Keratinocyte (primary cell): ENCODE measurements at regions not wholly inside any gene's neighbourhood (a gene's known extent, or its start where the extent isn't known, plus 50 kb on each side); places are given as distances from the start of the nearest gene placed in this dataset.

ENCODE experiments used
- DNase-seq: peaks from one replicate; pipeline ENCODE4 v3.0.0-alpha.2; 2011; ENCODE audit warnings: low read depth, missing footprints, low spot score
- FAIRE-seq: peaks from 2 replicates; lab custom pipeline; 2011; peaks lifted over from hg19 to GRCh38; lab: Jason Lieb, UNC
- H2AFZ ChIP-seq: 2 replicates; pipeline ENCODE4 v1.6.0; 2012; ENCODE audit warnings: low read length, control low read depth, inconsistent platforms; ENCODE audit not compliant: control insufficient read depth
- H3K27ac ChIP-seq: 2 replicates; pipeline ENCODE4 v1.5.1; 2011; ENCODE audit warnings: low read length; ENCODE audit not compliant: control insufficient read depth, insufficient read depth
- H3K27me3 ChIP-seq: 3 replicates; pipeline ENCODE4 v1.6.0; 2011; ENCODE audit warnings: low read length; ENCODE audit not compliant: control insufficient read depth, insufficient read depth; ENCODE audit errors: extremely low read depth
- H3K36me3 ChIP-seq, 2 experiments: 2 replicates in 1 of 2; 3 replicates in 1 of 2; pipeline ENCODE4 v1.5.1; 2011; ENCODE audit warnings: low read length in 2 of 2, mild to moderate bottlenecking in 1 of 2; ENCODE audit not compliant: control insufficient read depth in 2 of 2, insufficient read depth in 2 of 2; ENCODE audit errors: extremely low read depth in 1 of 2
- H3K4me1 ChIP-seq: 3 replicates; pipeline ENCODE4 v1.5.1; 2011; ENCODE audit warnings: low read length; ENCODE audit not compliant: control insufficient read depth, insufficient read depth; ENCODE audit errors: extremely low read depth
- H3K4me2 ChIP-seq: 3 replicates; pipeline ENCODE4 v1.6.0; 2011; ENCODE audit warnings: low read depth, low read length; ENCODE audit not compliant: control insufficient read depth, insufficient read depth; ENCODE audit errors: extremely low read depth
- H3K4me3 ChIP-seq, 3 experiments: fragments of 200-600 bp in 1 of 3; sonication (generic) in 1 of 3; 2 replicates in 2 of 3; 3 replicates in 1 of 3; pipeline ENCODE4 v1.5.1; 2011 to 2016; ENCODE audit warnings: low read length in 3 of 3, mild to moderate bottlenecking in 3 of 3, control low read depth in 2 of 3, inconsistent platforms in 1 of 3, low read depth in 1 of 3, mixed read lengths in 1 of 3, mixed run types in 1 of 3, moderate library complexity in 1 of 3; ENCODE audit not compliant: control insufficient read depth in 2 of 3, insufficient read depth in 2 of 3; ENCODE audit errors: extremely low read depth in 1 of 3
- H3K79me2 ChIP-seq: 2 replicates; pipeline ENCODE4 v1.6.0; 2012; ENCODE audit warnings: low read length; ENCODE audit not compliant: control insufficient read depth, insufficient read depth
- H3K9ac ChIP-seq: 3 replicates; pipeline ENCODE4 v1.6.0; 2011; ENCODE audit warnings: low read length; ENCODE audit not compliant: control insufficient read depth, insufficient read depth; ENCODE audit errors: extremely low read depth
- H3K9me1 ChIP-seq: 3 replicates; pipeline ENCODE4 v1.6.0; 2011; ENCODE audit warnings: low read length; ENCODE audit not compliant: control insufficient read depth, insufficient read depth; ENCODE audit errors: extremely low read depth
- H3K9me3 ChIP-seq: 2 replicates; pipeline ENCODE4 v1.5.1; 2012; ENCODE audit warnings: low read depth, low read length; ENCODE audit not compliant: control insufficient read depth
- H4K20me1 ChIP-seq: 3 replicates; pipeline ENCODE4 v1.6.0; 2011; ENCODE audit warnings: low read length; ENCODE audit not compliant: control insufficient read depth, insufficient read depth; ENCODE audit errors: extremely low read depth
- CTCF ChIP-seq, 3 experiments: IDR thresholded peaks in 1 of 3; conservative IDR thresholded peaks in 1 of 3; optimal IDR thresholded peaks in 1 of 3; 2 replicates in 2 of 3; 3 replicates in 1 of 3; pipeline versions ENCODE3 to v1.5.1; 2011; ENCODE audit warnings: low read length in 3 of 3, mild to moderate bottlenecking in 3 of 3, moderate library complexity in 2 of 3, control low read depth in 1 of 3, inconsistent platforms in 1 of 3; ENCODE audit not compliant: insufficient read depth in 2 of 3; ENCODE audit errors: extremely low read depth in 1 of 3
- EZH2 ChIP-seq: IDR thresholded peaks from one replicate; pipeline ENCODE4 v1.6.1; 2012; ENCODE audit warnings: inconsistent platforms, mild to moderate bottlenecking, low read length, moderate library complexity
- dilution Hi-C: fragments of 300-500 bp; cut with MboI; formaldehyde crosslinking; loops from one replicate; pipeline ENCODE4 v1.7.0; 2020; ENCODE audit warnings: low sequenced_read_pairs; ENCODE audit not compliant: extremely low pct_ligation_motif_present

- Histone ChIP-seq H4K20me1 (no peaks in the 10 kb centered on the region), H3K79me2 (no peaks in the 10 kb centered on the region), H3K27me3 (peaks cover 4% of the 10 kb centered on the region)
Measured at GRCh38 chr3:72047221-72047871, 262.4 kb upstream of the PROK2 start.

GRCh38 chr3:72044231-72044855 is 259.4 kb upstream of the PROK2 start:
- Histone ChIP-seq H3K4me3 (no peak overlapping the region), H3K9me1 (no peaks in the 10 kb centered on the region), H3K4me2 (no peak overlapping the region), H2AFZ (no peak overlapping the region), H3K27me3 (peaks cover 15% of the 10 kb centered on the region), H3K9me3 (no peaks in the 10 kb centered on the region), H3K9ac (no peak overlapping the region), H3K4me1 (no peaks in the 10 kb centered on the region), H3K36me3 (no peaks in the 10 kb centered on the region), H3K79me2 (no peaks in the 10 kb centered on the region), H4K20me1 (no peaks in the 10 kb centered on the region), H3K27ac (no peak overlapping the region)
- TF ChIP-seq EZH2, result no peak
- no peak for TF ChIP-seq CTCF (optimal IDR thresholded peaks at IDR 0.05 in 1 of 3, IDR thresholded peaks at IDR 0.05 in 1 of 3, conservative IDR thresholded peaks at IDR 0.05 in 1 of 3; ENCODE audit: extremely low read depth in 1 of 3, insufficient read depth in 2 of 3, low read length in 3 of 3)
- DNase-seq (no peak), FAIRE-seq (no peak)
- dilution Hi-C loops, result no loop called here

More at GRCh38 chr3:72047221-72047871, 262.4 kb upstream of the PROK2 start:
- Histone ChIP-seq H3K9ac (no peak overlapping the region), H3K9me3 (no peaks in the 10 kb centered on the region), H3K4me3 (no peak overlapping the region), H2AFZ (no peak overlapping the region), H3K4me2 (no peak overlapping the region), H3K27ac (no peak overlapping the region), H3K36me3 (no peaks in the 10 kb centered on the region), H3K4me1 (no peaks in the 10 kb centered on the region), H3K9me1 (no peaks in the 10 kb centered on the region)
- dilution Hi-C loops, result no loop called here
- TF ChIP-seq CTCF (optimal IDR thresholded peaks at IDR 0.05 in 1 of 3, IDR thresholded peaks at IDR 0.05 in 1 of 3, conservative IDR thresholded peaks at IDR 0.05 in 1 of 3; ENCODE audit: extremely low read depth in 1 of 3, insufficient read depth in 2 of 3, low read length in 3 of 3), result no peak
- TF ChIP-seq EZH2, result no peak
- DNase-seq (no peak), FAIRE-seq (no peak)
